Body of pancreas (tissue), 4 donors: ENCODE measurements at regions not wholly inside any gene's neighbourhood (a gene's known extent, or its start where the extent isn't known, plus 50 kb on each side); places are given as distances from the start of the nearest gene placed in this dataset.

Source experiments
- POLR2A ChIP-seq, 3 donors: fragments of 450-650 bp; IDR thresholded peaks; one replicate each; pipeline ENCODE4 v1.6.1; 2016; ENCODE audit warnings: antibody characterized with exemption in 3 of 3, mild to moderate bottlenecking in 2 of 3
- TF ChIP-seq, protein P1 (sequence below), 7 experiments: fragments of 450-650 bp in 4 of 7; fragments of 200-600 bp in 3 of 7; sonication (generic) in 3 of 7; IDR thresholded peaks; one replicate each; pipeline ENCODE4 v1.5.1; 2016 to 2019; ENCODE audit warnings: antibody characterized with exemption in 7 of 7

DNA sequence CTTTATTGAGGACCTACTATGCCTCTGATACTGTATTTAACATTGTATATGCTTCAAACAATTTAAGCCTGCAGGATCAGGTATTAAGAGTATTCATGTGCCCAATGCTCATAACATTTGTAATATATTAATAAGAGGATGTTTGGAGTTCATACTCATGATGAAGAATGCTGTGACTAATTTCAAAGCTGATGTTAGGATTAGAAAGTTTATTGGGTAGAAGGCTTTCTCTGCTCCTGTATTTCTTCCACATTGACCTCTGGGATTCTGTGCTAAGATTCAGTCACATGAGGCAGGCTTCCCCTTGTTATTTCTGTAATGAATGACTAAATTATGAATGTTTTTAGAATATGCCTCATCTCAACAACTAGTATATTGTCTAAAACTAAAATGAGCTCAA lies 456.4 kb downstream of the NFIB start:
- TF ChIP-seq, protein P1, sequence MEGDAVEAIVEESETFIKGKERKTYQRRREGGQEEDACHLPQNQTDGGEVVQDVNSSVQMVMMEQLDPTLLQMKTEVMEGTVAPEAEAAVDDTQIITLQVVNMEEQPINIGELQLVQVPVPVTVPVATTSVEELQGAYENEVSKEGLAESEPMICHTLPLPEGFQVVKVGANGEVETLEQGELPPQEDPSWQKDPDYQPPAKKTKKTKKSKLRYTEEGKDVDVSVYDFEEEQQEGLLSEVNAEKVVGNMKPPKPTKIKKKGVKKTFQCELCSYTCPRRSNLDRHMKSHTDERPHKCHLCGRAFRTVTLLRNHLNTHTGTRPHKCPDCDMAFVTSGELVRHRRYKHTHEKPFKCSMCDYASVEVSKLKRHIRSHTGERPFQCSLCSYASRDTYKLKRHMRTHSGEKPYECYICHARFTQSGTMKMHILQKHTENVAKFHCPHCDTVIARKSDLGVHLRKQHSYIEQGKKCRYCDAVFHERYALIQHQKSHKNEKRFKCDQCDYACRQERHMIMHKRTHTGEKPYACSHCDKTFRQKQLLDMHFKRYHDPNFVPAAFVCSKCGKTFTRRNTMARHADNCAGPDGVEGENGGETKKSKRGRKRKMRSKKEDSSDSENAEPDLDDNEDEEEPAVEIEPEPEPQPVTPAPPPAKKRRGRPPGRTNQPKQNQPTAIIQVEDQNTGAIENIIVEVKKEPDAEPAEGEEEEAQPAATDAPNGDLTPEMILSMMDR (IDR thresholded peaks at IDR 0.05) = no peak
- no peak for TF ChIP-seq POLR2A (IDR thresholded peaks at IDR 0.05)
